Gastrocnemius medialis (tissue), 4 donors: ENCODE measurements at regions not wholly inside any gene's neighbourhood (a gene's known extent, or its start where the extent isn't known, plus 50 kb on each side); places are given as distances from the start of the nearest gene placed in this dataset.

ENCODE experiments used
- ATAC-seq, 2 donors: fragments of 150-250 bp; one replicate each; pipeline ENCODE4 v1.9.1; 2016
- DNase-seq, 2 donors: peaks; one replicate each; pipeline ENCODE4 v3.0.0-alpha.2; 2019
- H3K27ac ChIP-seq, 4 donors: fragments of 200-600 bp; sonication (generic); 1 replicate in 1 of 4; 2 replicates in 3 of 4; pipeline ENCODE4 v1.5.1; 2016 to 2018; ENCODE audit warnings: mild to moderate bottlenecking in 2 of 4, moderate library complexity in 1 of 4
- H3K27me3 ChIP-seq, 3 donors: fragments of 200-600 bp; sonication (generic) in 2 of 3; 1 replicate in 1 of 3; 2 replicates in 2 of 3; pipeline versions ENCODE4 v1.5.1 to v1.6.0; 2016 to 2019; ENCODE audit warnings: mild to moderate bottlenecking in 1 of 3, moderate library complexity in 1 of 3
- H3K36me3 ChIP-seq, 2 donors: fragments of 200-600 bp; sonication (generic) in 1 of 2; one replicate each; pipeline ENCODE4 v1.5.1; 2017 to 2018
- H3K4me1 ChIP-seq, 2 donors: fragments of 200-600 bp; sonication (generic) in 1 of 2; one replicate each; pipeline ENCODE4 v1.5.1; 2016 to 2017; ENCODE audit warnings: mild to moderate bottlenecking in 2 of 2
- H3K4me3 ChIP-seq, 4 donors: fragments of 200-600 bp; sonication (generic) in 3 of 4; 1 replicate in 1 of 4; 2 replicates in 3 of 4; pipeline ENCODE4 v1.5.1; 2016 to 2019; ENCODE audit warnings: mild to moderate bottlenecking in 2 of 4
- H3K9me3 ChIP-seq, 3 donors: fragments of 200-600 bp; sonication (generic) in 2 of 3; 1 replicate in 1 of 3; 2 replicates in 2 of 3; pipeline ENCODE4 v1.5.1; 2016 to 2019
- CTCF ChIP-seq, 5 experiments: fragments of 450-650 bp in 3 of 5; fragments of 200-600 bp in 2 of 5; sonication (generic) in 2 of 5; IDR thresholded peaks in 4 of 5; conservative IDR thresholded peaks in 1 of 5; 1 replicate in 4 of 5; 2 replicates in 1 of 5; pipeline ENCODE4 v1.5.1; 2016 to 2019; ENCODE audit warnings: antibody characterized with exemption in 5 of 5, mild to moderate bottlenecking in 3 of 5, moderate library complexity in 3 of 5
- POLR2A ChIP-seq, 2 donors: fragments of 450-650 bp; IDR thresholded peaks; one replicate each; pipeline ENCODE4 v1.6.1; 2017; ENCODE audit warnings: antibody characterized with exemption in 2 of 2, mild to moderate bottlenecking in 2 of 2, moderate library complexity in 2 of 2
- in situ Hi-C, 4 donors: fragments of 200-750 bp; cut with MboI; loops; one replicate each; pipeline versions ENCODE4 v1.15.0 to v1.8.0; 2017; ENCODE audit warnings: low sequenced_read_pairs in 4 of 4
- intact Hi-C: fragments of 100-400 bp; cut with DNase I; formaldehyde crosslinking; loops from one replicate; pipeline ENCODE4 v1.15.1; 2023; ENCODE audit warnings: low total_unique reads

- H3K9me3 ChIP-seq: no peaks in the 10 kb centered on the region
- no peak overlapping the region for H3K4me3 ChIP-seq
- in situ Hi-C loops (loop anchor here in 1 of 4 donors (25.0 kb wide), 1 partner anchor 91 kb away; the partner anchor contains the start of gene IFNG), intact Hi-C loops (no loop called here)
- no peaks in the 10 kb centered on the region for H3K36me3 ChIP-seq
- TF ChIP-seq POLR2A (IDR thresholded peaks at IDR 0.05) (no peak), CTCF (IDR thresholded peaks at IDR 0.05 in 4 of 5, conservative IDR thresholded peaks at IDR 0.05 in 1 of 5) (no peak)
- no peaks in the 10 kb centered on the region for H3K27me3 ChIP-seq
- no peak for ATAC-seq
- no peak for DNase-seq
- H3K4me1 ChIP-seq: no peaks in the 10 kb centered on the region
- H3K27ac ChIP-seq: no peak overlapping the region
These were observed 81.7 kb downstream of the IFNG-AS1 start for GRCh38 chr12:68070957-68071356.
